AG09309 (cell line): ENCODE measurements at regions not wholly inside any gene's neighbourhood (a gene's known extent, or its start where the extent isn't known, plus 50 kb on each side); places are given as distances from the start of the nearest gene placed in this dataset.

Source experiments
- DNase-seq: peaks from one replicate; pipeline ENCODE4 v3.0.0-alpha.2; 2010; ENCODE audit warnings: low read depth
- H3K4me3 ChIP-seq: 2 replicates; pipeline ENCODE4 v1.5.1; 2011; ENCODE audit warnings: mild to moderate bottlenecking, low read depth, low read length, moderate library complexity; ENCODE audit not compliant: control insufficient read depth
- CTCF ChIP-seq: IDR thresholded peaks from 2 replicates; pipeline ENCODE4 v1.5.1; 2011; ENCODE audit warnings: mild to moderate bottlenecking, low read depth, low read length, inconsistent platforms; ENCODE audit not compliant: insufficient read depth, control insufficient read depth; ENCODE audit errors: missing control alignments

DNA sequence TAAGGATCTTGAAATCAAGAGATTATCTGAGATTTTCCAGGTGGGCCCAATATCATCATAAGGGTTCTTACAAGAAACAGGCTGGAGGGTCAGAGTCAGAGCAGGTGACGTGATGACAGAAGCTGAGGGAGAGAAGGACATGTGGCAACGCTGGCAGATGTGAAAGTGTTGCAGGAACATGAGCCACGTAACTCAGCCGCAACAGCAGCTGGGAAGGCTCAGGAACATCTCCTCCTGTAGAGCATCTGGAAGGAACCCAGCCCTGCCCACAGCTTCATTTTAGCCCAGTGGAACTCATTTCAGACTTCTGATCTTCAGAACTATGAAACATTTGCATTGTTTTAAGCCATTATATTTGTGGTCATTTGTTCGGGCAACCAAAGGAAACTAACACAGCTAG lies 156.3 kb upstream of the VEGFC start:
- H3K4me3 ChIP-seq: no peak overlapping the region
- no peak for TF ChIP-seq CTCF
- peak; percentile 60 for DNase-seq

DNA sequence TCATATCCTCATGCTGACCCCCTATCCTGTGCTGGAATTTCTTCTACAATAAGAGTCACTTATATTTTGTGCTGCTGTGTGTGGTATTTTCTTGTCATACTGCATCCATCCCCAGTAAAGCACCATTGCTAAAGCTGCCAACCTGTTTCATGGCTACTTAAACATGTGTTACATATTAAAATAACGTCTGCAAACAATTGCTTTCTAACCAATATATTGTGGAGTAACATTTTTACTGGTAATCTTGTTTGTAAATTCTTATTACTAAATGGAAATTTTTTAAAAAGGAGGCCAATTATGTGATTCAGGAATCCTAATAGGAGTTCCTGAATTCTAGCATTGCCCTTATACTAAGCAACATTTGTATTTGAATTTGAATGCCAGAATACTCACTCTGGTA lies 160.3 kb upstream of the VEGFC start:
- DNase-seq: no peak
- no peak overlapping the region for H3K4me3 ChIP-seq
- TF ChIP-seq CTCF: no peak

DNA sequence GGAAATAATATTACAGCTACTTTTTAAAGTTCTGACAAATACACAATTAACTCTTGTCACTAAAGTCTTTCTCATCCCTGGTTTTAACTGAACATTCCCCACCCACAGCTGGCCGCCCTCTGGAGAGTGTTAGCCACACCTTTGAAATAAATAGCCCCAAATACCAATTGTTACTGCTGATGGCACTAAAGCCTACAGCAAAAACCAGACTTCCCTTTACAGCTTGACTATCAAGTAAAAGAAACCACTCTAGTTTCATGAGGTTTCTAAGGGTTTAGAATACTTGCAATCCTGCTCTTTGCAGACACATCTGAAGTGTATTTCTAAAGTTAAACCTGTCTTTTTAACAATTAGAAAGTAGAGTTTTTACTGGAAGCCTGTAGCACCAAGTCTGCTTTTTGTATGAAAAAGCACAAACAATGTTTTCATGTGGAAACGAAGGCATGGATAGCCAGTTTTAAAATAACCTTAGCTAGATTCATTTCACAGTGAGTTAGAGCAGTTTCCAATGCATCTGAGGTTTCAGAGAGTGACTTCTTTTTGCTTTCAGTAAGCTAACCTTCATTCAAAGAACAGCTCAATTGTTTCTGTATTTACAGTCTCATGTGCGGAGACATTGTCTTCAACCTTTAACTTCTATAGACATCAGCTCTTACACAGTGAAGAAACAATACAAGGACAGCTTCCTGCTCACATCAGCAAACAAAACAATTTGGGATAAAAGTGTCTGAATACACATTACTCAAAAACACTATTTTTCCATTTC lies 164.8 kb upstream of the VEGFC start:
- H3K4me3 ChIP-seq: no peak overlapping the region
- TF ChIP-seq CTCF: no peak
- DNase-seq: no peak

- no peak overlapping the region for H3K4me3 ChIP-seq
- no peak for TF ChIP-seq CTCF
- no peak for DNase-seq
Measured at GRCh38 chr4:176959980-176960379, 167.3 kb upstream of the VEGFC start.

DNA sequence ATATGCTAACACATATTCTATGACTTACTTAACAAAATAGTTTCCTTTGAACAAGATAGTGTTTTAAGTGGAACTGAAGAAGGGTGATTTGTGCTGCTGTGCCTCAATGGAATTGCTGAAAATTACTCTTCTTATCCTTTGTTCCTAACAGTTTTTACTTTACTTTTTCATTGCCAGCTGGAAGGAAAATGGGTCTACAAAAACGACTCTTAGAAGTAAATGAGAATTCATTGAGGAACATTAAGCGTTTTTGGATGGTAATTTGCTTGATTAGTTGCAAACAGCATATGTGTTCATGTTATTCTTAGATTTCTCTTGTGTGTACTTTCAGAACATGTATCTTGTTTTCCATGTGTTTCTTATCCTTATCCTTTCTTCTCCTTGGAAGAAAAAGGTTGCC lies 170.4 kb upstream of the VEGFC start:
- no peak overlapping the region for H3K4me3 ChIP-seq
- no peak for DNase-seq
- TF ChIP-seq CTCF: no peak

- no peak overlapping the region for H3K4me3 ChIP-seq
- no peak for TF ChIP-seq CTCF
- DNase-seq: no peak
Measured at GRCh38 chr4:176964116-176964691, 171.5 kb upstream of the VEGFC start.
